IPS-NIHi7 (cell line): ENCODE measurements at regions not wholly inside any gene's neighbourhood (a gene's known extent, or its start where the extent isn't known, plus 50 kb on each side); places are given as distances from the start of the nearest gene placed in this dataset.
"Not testable (repeated sequence)": the region's sequence is repeated elsewhere in the genome, so short reads cannot be mapped to it uniquely, and the experiment has no call there.

Experiments
- DNase-seq: peaks from one replicate; pipeline ENCODE4 v3.0.0; 2012; ENCODE audit warnings: mixed read lengths; ENCODE audit errors: extremely low spot score

DNA sequence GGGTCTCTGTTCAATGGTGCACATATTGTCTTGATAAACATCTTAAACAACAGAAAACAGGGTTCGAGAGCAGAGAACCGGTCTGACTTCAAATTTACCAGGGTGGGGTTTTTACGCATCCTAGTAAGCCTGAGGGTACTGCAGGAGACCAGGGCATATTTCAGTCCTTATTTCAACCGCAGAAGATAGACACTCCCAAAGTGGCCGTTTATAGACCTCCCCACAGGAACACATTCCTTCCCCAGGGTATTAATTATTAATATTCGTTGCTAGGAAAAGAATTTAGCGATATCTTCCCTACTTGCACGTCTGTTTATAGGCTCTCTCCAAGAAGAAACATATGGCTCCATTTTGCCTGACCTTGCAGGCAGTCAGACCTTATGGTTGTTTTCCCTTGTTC, 1063.2 kb downstream of the DNAJB9 start:
- not testable (repeated sequence) for DNase-seq

DNA sequence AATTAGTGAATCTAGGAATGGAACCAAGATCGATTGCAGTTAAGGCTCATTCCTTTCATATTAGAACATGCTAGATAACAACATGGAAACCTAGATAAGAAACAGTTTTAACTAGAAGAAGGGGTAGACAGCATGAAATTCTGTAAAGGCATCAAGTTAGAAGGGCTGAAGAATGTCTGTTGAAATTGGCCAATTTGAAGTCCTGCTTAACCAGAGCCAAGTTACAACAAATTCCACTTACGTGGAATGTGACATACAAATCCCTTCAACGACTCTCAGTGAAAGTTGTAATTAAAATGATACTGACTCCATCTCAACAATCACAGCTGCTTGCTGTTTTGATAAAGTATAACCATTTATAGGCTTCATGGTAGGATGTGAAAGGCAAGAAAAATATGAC, 1065.7 kb downstream of the DNAJB9 start:
- no peak for DNase-seq

DNA sequence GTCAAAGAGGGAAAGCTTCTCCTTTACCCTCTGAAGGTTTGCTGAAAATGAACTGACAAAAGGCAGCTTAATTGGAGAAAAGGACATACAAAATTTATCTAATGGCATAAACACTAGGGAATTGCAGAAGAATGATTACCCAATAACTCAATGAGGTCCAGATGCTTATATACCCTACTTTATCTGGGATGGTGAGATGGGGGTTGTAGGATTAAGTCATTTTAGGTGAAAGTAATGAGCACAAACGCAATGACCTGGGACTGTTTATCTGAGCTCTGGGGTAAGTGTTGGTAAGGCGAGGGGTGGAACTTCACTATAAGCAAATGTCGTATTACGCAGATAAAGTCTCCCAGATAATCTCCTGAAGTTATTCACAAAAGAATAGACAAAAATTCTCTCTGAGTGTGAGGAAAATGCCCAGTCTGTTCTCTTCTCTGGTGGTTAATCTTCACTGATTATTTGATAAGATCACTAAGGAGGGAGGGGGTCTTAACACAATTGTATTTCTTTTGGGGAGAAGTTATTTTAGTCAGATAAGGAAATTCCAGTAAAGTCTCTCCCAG, 1067.8 kb downstream of the DNAJB9 start:
- DNase-seq = no peak

DNA sequence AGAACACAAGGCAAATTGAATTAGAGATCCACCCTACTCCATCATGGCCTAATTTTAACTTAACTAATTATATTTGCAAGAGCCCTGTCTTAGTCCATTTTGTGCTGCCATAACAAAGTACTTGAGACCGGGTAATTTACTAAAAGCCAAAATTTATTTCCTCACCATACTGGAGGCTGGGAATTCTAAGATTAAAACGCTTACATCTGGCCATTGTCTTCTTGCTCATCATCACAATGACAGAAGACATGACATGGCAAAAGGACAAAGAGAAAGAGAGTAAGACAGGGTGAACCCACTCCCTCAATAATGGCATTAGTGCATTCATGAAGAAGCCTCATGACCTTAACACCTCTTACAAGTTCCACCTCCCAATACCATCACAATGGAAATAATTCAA, 1068.6 kb downstream of the DNAJB9 start:
- no peak for DNase-seq

DNA sequence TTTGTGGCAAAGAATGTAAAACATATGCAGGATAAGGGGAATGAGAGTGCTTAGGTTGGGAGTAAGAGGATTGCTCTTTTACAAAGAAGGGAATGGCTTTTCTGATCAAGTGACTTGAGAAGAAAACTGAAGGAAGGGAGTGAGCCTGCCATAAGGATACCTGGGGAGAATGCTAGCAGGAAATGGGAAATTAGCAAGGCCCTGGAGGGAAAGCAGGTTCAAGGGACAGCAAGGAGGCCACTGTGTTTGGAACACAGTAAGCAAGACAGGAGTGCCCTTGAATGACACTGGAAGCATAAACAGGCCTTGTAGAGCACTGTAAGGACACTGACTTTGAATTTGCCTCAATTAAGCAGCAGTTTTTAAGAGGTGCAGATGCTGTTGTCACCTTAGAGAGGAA, 1069.9 kb downstream of the DNAJB9 start:
- peak; percentile 12 for DNase-seq

DNA sequence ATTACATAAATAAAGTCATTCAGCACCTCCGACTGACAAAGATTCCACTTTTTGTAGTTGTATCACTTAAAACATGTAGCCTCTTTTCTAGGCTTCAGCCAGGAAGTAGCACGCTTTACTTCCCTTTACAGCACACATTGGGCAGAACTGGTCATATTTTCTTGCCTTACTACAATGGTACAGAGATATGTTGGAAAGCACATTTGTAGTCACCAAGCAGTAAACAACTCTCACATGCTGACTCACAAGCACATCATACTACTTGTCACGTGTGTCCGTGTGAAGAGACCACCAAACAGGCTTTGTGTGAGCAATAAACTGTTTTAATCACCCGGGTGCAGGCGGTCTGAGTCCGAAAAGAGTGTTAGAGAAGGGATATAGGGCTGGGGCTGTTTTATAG, 1071.8 kb downstream of the DNAJB9 start:
- no peak for DNase-seq

DNA sequence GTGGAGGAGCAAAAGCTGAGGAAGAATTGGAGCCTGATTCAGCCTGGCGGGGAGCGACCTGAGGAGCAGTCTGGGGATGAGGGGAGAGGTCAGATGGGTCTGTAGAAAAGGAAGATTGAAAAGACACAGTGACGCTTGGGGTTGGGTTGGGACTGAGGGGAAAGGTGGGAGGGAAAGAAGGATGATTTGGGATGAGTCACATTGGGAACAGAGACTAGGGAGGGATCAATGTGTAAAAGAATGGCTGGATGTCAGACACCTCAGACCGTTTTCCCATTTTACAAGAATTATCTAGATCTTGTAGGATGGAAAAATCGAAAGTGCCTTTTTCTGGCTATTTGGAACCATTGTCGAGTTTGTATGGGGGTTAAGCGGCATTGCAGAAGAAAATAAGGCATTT, 1076.5 kb downstream of the DNAJB9 start:
- DNase-seq = no peak

DNA sequence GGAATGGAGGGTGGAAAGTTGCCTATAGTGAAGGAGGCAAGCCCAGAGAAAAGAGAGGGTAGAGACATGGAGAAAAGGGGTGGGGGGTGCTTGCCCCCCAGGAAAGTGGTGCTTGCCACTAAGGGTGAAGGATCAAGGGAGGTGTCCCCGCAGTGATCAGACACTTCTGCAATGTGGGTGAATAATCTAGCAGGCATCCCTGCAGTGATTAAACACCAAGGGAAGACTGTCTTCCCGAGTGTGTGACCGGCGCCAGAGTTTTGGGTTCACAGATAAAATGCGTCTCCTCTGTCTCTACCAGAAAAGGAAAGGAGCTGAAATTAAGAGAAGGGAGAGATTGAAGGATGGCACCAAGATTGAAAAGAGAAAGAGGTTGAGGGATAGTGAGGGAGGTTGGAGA, 1076.9 kb downstream of the DNAJB9 start:
- DNase-seq = not testable (repeated sequence)

DNA sequence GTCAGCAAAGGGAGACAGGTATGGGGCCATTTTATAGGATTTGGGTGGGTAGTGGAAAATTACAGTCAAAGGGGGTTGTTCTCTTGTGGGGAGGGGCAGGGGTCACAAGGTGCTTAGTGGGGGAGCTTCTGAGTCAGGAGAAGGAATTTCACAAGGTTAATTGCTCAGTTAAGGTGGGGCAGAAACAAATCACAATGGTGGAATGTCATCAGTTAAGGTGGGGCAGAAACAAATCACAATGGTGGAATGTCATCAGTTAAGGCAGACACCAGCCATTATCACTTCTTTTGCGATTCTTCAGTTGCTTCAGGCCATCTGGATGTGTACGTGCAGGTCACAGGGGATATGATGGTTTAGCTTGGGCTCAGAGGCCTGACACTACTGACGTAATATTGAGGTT, 1077.6 kb downstream of the DNAJB9 start:
- not testable (repeated sequence) for DNase-seq

DNA sequence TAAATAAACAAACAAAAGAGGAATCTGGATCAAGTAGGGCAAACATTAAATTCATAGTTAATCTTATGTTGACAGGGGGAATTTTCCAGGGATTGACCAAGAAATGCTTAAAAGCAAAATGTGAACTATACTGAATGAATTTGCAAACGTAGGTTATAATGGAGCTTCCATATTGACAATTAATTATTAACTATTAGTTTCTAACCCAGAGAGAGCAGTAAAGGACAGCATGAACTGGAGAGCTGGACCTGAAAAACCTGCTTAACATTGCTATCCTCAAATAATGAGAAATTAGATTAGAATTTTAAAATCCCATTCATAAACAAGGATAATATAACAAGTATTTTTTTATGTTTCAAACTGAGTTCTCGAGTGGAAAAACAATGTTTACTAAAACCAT, 1089.6 kb downstream of the DNAJB9 start:
- DNase-seq = no peak

DNA sequence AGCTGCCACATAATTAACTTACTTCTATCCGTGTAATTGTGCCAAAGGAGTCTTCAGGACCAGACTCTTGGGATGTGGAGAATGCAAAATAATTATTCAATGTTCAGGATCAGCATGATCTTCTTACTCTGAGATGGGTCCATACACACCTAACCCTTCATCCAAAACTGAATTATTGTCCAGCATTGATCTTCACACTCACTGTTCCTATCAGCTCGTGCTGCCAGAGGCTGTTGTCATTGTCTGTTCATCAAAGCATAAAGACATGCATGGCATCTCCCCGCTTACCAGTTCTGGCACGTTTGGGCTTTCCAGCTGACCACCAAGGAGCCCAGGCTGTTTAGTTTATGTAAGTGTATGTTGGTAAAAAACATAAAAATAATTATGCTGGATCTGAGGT, 1090.7 kb downstream of the DNAJB9 start:
- DNase-seq = no peak

DNA sequence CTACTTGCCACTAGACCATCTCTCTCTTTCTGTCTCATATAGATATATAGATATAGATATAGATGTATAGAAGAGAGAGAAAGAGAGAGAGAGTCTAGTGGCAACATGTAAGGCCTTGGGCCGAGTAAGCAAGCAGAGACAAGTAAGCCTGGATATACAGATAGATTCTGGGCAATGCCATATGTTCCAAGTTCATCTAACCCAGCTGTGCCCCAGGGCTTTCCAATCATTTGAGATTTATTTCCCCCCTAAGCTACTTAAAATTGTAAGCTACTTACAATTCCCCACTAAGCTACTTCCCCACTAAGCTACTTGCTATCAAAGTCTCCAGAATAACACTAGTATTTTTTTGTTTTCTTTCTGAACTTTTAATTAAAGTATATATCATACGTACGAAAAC, 1094.1 kb downstream of the DNAJB9 start:
- no peak for DNase-seq

DNA sequence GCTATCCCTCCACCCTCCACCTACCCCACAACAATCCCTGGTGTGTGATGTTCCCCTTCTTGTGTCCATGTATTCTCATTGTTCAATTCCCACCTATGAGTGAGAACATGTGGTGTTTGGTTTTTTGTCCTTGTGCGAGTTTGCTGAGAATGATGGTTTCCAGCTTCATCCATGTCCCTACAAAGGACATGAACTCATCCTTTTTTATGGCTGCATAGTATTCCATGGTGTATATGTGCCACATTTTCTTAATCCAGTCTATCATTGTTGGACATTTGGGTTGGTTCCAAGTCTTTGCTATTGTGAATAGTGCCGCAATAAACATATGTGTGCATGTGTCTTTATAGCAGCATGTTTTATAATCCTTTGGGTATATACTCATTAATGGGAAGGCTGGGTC, 1117.6 kb downstream of the DNAJB9 start:
- not testable (repeated sequence) for DNase-seq

DNA sequence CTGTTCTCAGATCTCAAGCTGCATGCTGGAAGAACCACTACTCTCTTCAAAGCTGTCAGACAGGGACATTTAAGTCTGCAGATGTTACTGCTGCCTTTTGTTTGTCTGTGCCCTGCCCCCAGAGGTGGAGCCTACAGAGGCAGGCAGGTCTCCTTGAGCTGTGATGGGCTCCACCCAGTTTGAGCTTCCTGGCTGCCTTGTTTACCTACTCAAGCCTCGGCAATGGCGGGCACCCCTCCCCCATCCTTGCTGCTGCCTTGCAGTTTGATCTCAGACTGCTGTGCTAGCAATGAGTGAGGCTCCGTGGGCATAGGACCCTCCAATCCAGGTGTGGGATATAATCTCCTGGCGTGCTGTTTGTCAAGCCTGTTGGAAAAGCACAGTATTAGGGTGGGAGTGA, 1122.9 kb downstream of the DNAJB9 start:
- DNase-seq = not testable (repeated sequence)

DNA sequence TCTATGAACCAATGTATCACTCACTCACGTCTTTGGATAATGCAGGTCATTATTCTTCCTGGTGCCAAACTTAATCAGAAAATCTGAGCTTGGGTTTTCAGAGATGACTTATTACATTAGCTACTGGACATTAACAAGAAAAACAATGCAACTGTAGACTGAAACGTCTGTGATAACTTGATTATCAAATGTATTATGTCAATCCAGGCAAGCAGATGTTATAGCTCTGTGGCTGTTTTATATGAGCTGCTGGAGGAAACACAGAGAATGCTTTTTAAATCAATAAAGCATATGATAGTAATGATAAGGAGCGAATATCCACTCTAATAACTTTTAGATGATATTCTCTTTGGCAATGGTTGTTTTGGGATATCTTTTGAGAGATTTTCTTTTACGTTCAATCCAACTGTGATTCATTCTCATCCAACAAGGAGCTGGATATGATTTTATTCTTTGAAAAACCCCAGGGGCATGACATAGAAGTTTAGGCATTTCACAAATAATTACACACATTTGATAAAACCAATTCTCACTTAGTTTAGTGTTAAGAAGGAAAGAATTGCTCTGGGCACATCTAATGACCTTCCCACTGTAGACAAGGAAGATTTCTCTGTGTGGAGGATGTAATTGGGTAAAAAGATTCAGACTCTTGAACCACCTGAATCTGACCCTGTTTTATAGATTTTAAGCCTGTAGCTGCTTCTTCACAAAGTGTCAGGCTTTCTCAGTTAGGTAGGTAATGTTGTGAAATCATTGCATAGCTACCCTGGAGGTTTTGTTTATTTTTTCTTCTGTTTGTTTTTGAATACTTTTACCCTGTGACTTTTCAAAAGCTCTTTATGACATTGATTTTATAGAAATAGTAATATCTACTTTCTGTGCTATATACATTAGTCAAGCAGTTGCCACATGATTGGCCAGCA, 1124.7 kb downstream of the DNAJB9 start:
- no peak for DNase-seq

DNA sequence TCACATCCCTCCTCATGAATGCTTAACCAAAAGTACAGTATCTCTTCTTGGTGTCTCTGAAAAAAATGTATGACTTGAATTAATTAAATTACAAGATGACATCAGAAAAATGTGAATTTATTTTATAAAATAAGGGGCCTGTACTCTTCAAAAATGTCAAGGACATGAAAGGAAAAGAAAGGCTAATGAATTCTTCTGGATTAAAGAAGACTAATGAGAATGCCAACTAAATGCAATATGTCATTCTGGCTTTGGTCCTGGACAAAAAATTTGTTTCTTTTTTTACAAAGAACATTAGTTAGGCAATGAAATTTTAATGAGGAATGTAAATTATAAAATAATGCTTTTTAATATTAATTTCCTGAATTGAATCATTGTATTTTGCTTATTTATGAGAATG, 1125.7 kb downstream of the DNAJB9 start:
- no peak for DNase-seq

DNA sequence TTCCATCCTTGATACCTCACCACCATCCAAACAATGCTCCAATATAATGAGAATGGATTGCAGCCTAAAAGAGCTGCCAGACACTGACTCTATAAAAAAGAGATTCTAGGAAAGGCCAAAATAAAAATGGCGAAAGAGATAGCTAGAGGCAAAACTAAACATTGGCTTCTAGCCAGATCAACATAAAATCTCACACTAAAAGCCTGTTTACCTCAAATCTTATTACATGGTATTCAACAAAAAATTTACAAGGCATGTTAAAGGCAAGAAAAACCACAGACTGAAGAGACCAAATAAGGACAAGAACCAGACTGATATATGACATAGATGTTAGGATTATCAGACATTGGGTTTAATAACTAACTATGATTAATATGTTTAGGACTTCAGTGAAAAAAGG, 1127.0 kb downstream of the DNAJB9 start:
- DNase-seq = no peak

DNA sequence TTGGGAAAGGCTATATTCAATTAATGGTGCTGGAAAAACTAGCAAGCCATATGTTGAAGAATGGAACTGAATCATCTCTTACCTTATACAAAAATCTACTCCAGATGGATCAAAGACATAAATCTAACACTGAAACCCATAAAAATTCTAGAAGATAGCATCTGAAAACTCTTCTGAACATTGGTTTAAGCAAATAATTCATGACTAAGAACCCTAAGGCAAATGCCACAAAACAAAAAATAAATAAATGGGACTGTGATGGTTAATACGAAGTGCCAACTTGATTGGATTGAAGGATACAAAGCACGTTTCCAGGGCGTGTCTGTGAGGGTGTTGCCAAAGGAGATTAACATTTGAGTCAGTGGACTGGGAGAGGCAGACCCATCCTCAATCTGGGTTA, 1130.0 kb downstream of the DNAJB9 start:
- no peak for DNase-seq

DNA sequence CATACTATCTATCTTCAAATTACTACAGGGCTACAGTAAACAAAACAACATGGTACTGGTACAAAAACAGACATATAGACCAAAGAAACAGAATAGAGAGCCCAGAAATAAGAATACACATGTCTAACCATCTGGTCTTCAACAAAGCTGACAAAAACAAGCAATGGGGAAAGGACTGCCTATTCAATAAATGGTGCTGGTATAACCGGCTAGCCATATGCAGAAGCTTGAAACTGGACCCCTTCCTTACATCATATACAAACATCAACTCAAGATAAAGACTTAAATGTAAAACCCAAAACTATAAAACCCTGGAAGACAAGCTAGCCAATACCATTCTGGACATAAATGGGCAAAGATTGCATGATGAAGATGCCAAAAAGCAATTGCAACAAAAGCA, 1143.7 kb downstream of the DNAJB9 start:
- DNase-seq = no peak

DNA sequence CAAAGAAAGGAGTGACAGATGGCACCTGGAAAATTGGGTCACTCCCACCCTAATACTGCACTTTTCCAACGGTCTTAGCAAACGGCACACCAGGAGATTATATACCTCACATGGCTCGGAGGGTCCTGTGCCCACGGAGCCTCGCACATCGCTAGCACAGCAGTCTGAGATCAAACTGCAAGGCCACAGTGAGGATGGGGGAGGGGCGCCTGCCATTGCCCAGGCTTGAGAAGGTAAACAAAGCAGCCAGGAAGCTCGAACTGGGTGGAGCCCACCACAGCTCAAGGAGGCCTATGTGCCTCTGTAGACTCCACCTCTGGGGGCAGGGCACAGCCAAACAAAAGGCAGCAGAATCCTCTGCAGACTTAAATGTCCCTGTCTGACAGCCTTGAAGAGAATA, 1149.7 kb downstream of the DNAJB9 start:
- not testable (repeated sequence) for DNase-seq

DNA sequence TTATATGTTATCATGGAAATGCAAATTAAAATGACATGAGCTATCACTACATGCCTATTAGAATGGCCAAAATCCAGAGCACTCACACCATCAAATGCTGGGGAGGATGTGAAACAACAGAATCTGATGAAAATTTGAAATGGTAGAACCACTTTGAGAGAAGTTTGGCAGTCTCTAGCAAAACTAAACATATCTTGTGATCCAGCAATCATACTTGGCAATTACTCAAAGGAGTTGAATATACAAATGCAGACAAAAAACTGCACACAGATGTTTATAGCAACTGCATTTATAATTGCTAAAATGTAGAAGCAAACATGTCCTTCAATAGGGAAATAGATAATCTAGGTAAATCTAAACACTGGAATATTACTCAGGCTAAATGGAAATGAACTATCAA, 1164.9 kb downstream of the DNAJB9 start:
- no peak for DNase-seq

DNA sequence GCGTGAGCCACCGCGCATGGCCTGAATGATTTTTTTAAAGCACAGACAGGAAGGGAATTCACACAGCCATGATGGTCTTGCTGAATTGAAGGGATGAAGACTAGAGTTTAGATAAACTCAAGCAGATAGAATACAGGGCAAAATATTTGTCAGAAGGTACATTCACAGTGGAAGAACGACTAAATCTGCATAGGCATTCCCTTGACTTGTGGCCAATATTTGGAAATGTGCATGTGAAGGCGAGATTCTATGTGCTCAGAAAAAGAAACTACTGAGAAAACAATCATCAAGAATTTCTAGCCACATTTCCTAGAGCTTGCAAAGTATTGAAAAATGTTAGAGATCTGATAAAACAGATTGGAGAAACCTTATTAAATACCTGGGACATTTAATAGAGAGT, 1166.2 kb downstream of the DNAJB9 start:
- no peak for DNase-seq

DNA sequence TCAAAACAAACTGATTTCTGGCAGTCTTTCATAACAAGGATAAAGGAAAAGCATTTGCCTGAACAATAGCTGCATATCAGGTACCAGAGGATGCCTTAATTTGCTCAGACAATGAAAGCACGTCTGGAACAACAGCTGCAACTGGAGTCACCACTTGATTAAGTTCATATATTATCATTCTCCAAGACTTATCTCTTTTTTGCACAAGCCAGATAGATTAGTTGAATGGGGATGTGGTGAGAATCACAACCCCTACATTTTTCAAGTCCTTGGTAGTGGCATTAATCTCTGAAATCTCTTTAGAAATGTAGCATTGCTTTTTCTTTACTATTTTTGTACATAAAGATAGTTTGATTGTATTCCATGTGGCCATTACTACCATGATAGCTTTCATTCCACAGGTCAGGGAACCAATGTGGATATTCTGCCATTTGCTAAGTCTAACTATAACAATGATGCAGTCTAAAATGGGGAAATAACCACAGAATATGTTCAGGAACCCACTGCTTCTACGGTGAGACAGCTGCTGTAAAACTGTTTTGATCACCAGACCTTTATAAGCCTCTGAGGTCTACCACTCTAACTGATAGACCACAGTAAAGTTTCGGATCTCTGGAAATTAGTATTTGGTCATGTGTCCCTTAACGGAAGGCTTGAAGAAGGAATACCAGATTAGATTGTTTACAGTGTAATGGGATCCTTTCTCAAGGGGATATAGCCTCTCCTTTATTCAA, 1176.2 kb downstream of the DNAJB9 start:
- no peak for DNase-seq
